Spleen (tissue), 11 donors: ENCODE measurements at regions not wholly inside any gene's neighbourhood (a gene's known extent, or its start where the extent isn't known, plus 50 kb on each side); places are given as distances from the start of the nearest gene placed in this dataset.

Experiments used
- DNase-seq: peaks from one replicate; pipeline ENCODE4 v3.0.0-alpha.2; 2020
- H3K27ac ChIP-seq, 8 donors: fragments of 200-600 bp; sonication (generic) in 7 of 8; 1 replicate in 4 of 8; 2 replicates in 4 of 8; pipeline versions ENCODE4 v1.5.0 to v1.8.0; 2016 to 2021; ENCODE audit warnings: inconsistent platforms in 4 of 8, mild to moderate bottlenecking in 4 of 8, moderate library complexity in 1 of 8
- H3K27me3 ChIP-seq, 7 donors: fragments of 200-600 bp; sonication (generic) in 6 of 7; replicated peaks in 1 of 7; 1 replicate in 4 of 7; 2 replicates in 3 of 7; pipeline versions ENCODE4 v1.5.0 to v1.8.0; 2016 to 2021; ENCODE audit warnings: inconsistent platforms in 3 of 7, mild to moderate bottlenecking in 1 of 7
- H3K36me3 ChIP-seq, 6 donors: fragments of 200-600 bp; sonication (generic) in 5 of 6; 1 replicate in 4 of 6; 2 replicates in 2 of 6; pipeline versions ENCODE4 v1.5.0 to v1.8.0; 2016 to 2021; ENCODE audit warnings: inconsistent platforms in 2 of 6
- H3K4me1 ChIP-seq, 6 donors: fragments of 200-600 bp; sonication (generic) in 5 of 6; 1 replicate in 3 of 6; 2 replicates in 3 of 6; pipeline versions ENCODE4 v1.5.0 to v1.8.0; 2016 to 2021; ENCODE audit warnings: inconsistent platforms in 3 of 6
- H3K4me3 ChIP-seq, 8 donors: fragments of 200-600 bp; sonication (generic) in 7 of 8; 1 replicate in 4 of 8; 2 replicates in 4 of 8; pipeline versions ENCODE4 v1.5.0 to v1.8.0; 2016 to 2021; ENCODE audit warnings: inconsistent platforms in 4 of 8, mild to moderate bottlenecking in 4 of 8, moderate library complexity in 2 of 8
- H3K9me3 ChIP-seq, 8 donors: fragments of 200-600 bp; sonication (generic) in 7 of 8; 1 replicate in 4 of 8; 2 replicates in 4 of 8; pipeline versions ENCODE4 v1.5.0 to v1.8.0; 2016 to 2021; ENCODE audit warnings: inconsistent platforms in 4 of 8
- CTCF ChIP-seq, 11 experiments: fragments of 200-600 bp in 7 of 11; fragments of 450-650 bp in 4 of 11; sonication (generic) in 4 of 11; IDR thresholded peaks in 8 of 11; conservative IDR thresholded peaks in 3 of 11; 1 replicate in 7 of 11; 2 replicates in 4 of 11; pipeline versions ENCODE4 v1.4.0 to v1.8.0; 2016 to 2021; ENCODE audit warnings: antibody characterized with exemption in 11 of 11, inconsistent platforms in 4 of 11, mild to moderate bottlenecking in 1 of 11
- POLR2A ChIP-seq, 3 donors: fragments of 450-650 bp; IDR thresholded peaks; one replicate each; pipeline ENCODE4 v1.5.1; 2017; ENCODE audit warnings: antibody characterized with exemption in 3 of 3, mild to moderate bottlenecking in 1 of 3
- POLR2AphosphoS5 ChIP-seq, 3 donors: sonication (generic); formaldehyde crosslinking; IDR thresholded peaks; one replicate each; pipeline ENCODE4 v1.5.1; 2017; ENCODE audit warnings: antibody characterized with exemption in 3 of 3
- WGBS, 5 donors: extraction: QIAGEN DNeasy Blood & Tissue Kit in 3 of 5; methylation state at CpG; one replicate each; pipeline versions ENCODE4 v1.1.5 to v1.1.7; 2013 to 2018; 5-methylcytosine and 5-hydroxymethylcytosine counted together
- intact Hi-C: fragments of 100-400 bp; cut with DNase I; formaldehyde crosslinking; loops from one replicate; pipeline ENCODE4 v1.15.0; 2023; ENCODE audit warnings: low total_unique reads
- donor health status: healthy with polysubstance abuse.
- donor health status: DM: no; HTN: no; CAD: no; lungs with moderate emphysema.
- donor health status: DM: no; HTN: no; CAD: no.
- donor health status: Bipolar disorder and iron deficiency.
- donor health status: healthy.
- donor health status: DM: no; HTN: no; CAD: no.
- donor health status: DM: yes; HTN: yes; CAD: no.

DNA sequence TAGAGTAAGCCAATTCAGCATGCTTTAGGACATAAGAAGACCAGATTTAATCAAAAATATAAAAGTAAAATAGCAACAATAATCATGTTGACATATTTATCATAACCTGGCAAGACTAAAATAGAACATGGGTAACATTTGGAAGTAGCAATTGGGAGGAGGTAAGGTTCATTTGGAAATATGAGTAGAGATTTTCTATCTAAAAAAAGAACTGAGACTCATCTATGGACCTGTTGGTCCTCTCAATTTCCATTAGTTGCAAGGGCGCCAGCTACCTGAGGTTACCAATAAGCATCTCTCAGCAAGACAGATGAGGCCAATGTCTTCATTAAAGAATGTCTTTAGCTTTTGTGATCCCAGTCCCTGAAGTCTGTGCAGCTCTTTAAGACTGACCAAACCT is 196.0 kb downstream of the IRS1 start:
- TF ChIP-seq POLR2AphosphoS5 (IDR thresholded peaks at IDR 0.05) (no peak), POLR2A (IDR thresholded peaks at IDR 0.05) (no peak), CTCF (IDR thresholded peaks at IDR 0.05 in 8 of 11, conservative IDR thresholded peaks at IDR 0.05 in 3 of 11) (no peak)
- no peak for DNase-seq
- H3K27ac ChIP-seq, result no peak overlapping the region
- intact Hi-C loops, result no loop called here
- H3K36me3 ChIP-seq, result no peaks in the 10 kb centered on the region
- peaks cover 0 to 28% (median 3%) of the 10 kb centered on the region in 7 donors for H3K27me3 ChIP-seq
- no peak overlapping the region for H3K4me3 ChIP-seq
- WGBS, 5 donors, result 83 to 100% (median 96%) methylated on average over 1 of the region's 1 CpG
- no peaks in the 10 kb centered on the region for H3K4me1 ChIP-seq
- H3K9me3 ChIP-seq, result no peaks in the 10 kb centered on the region

DNA sequence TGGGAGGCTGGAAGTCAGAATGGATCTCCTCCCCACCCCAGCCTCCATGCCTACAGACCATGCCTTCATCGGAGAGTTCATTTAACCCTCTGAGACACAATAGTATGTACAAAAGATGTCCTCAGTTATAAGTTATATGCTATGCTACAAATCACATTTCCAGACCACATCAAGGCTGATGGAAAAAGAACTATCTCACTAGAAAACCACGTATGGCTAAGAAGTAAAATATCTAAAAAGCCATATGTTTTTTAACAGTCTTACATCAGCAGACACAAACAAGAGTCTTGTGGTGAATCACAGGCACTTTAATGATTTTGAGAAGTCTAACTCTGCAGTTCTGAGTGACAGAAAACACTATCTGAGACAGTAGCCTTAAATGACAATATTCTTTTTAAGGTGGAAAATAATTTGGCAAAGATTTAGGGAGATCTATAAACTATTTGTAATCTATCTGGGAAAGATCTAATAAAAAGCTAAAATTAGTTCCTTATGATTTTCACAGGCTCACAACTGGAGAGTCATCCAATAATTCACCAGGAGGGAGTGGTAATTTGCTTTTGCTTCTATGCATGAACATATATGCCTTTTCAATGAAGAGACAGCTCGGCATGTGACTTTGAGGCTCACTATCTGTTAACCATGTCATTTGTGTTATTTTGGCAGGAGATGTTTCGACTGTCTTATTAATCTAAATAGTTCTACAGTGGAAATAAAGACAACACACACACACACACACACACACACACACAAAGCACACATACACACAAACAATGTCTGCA is 197.5 kb downstream of the IRS1 start:
- H3K9me3 ChIP-seq, result no peaks in the 10 kb centered on the region
- no peak overlapping the region for H3K4me3 ChIP-seq
- H3K4me1 ChIP-seq, result no peaks in the 10 kb centered on the region
- H3K27ac ChIP-seq, result no peak overlapping the region
- no peak for DNase-seq
- peaks cover 0 to 28% (median 3%) of the 10 kb centered on the region in 7 donors for H3K27me3 ChIP-seq
- WGBS, 5 donors, result 68 to 82% (median 75%) methylated on average over 4 of the region's 4 CpGs
- intact Hi-C loops, result no loop called here
- no peak for TF ChIP-seq POLR2A (IDR thresholded peaks at IDR 0.05)
- TF ChIP-seq POLR2AphosphoS5 (IDR thresholded peaks at IDR 0.05), result no peak
- no peak for TF ChIP-seq CTCF (IDR thresholded peaks at IDR 0.05 in 8 of 11, conservative IDR thresholded peaks at IDR 0.05 in 3 of 11)
- no peaks in the 10 kb centered on the region for H3K36me3 ChIP-seq

DNA sequence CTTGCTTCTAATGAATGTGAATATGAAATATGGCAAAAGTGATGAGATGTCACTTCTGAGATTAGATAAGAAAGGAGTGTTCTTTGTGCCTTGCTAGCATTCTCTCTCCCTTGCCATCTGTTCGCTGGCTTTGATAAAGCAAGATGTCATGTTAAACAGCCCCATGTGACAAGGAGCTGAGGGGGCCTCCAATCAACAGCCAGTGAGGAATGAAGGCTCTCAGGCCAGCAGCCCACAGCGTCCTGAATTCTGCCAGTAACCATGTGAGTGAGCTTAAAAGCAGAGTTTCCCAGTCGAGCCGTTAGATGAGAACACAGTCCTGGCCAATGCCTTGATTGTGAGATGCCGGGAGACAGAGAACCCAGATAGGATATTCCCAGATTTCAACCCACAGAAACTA is 198.8 kb downstream of the IRS1 start:
- DNase-seq, result no peak
- Histone ChIP-seq H3K36me3 (no peaks in the 10 kb centered on the region), H3K9me3 (no peaks in the 10 kb centered on the region), H3K27me3 (peaks cover 0 to 28% (median 3%) of the 10 kb centered on the region in 7 donors), H3K4me3 (no peak overlapping the region), H3K27ac (no peak overlapping the region), H3K4me1 (no peaks in the 10 kb centered on the region)
- no peak for TF ChIP-seq CTCF (IDR thresholded peaks at IDR 0.05 in 8 of 11, conservative IDR thresholded peaks at IDR 0.05 in 3 of 11)
- no peak for TF ChIP-seq POLR2A (IDR thresholded peaks at IDR 0.05)
- no peak for TF ChIP-seq POLR2AphosphoS5 (IDR thresholded peaks at IDR 0.05)
- intact Hi-C loops, result no loop called here
- WGBS, 5 donors, result 74 to 88% (median 80%) methylated on average over 5 of the region's 5 CpGs

GRCh38 chr2:226600184-226600583 is 199.4 kb downstream of the IRS1 start:
- Histone ChIP-seq H3K4me3 (no peak overlapping the region), H3K36me3 (no peaks in the 10 kb centered on the region), H3K27ac (no peak overlapping the region), H3K4me1 (no peaks in the 10 kb centered on the region), H3K27me3 (peaks cover 0 to 28% (median 3%) of the 10 kb centered on the region in 7 donors), H3K9me3 (peaks cover 0 to under 1% (median 0%) of the 10 kb centered on the region in 8 donors)
- WGBS, 5 donors, result 65 to 69% (median 65%) methylated on average over 5 of the region's 5 CpGs
- intact Hi-C loops, result no loop called here
- DNase-seq, result no peak
- TF ChIP-seq POLR2AphosphoS5 (IDR thresholded peaks at IDR 0.05) (no peak), CTCF (IDR thresholded peaks at IDR 0.05 in 8 of 11, conservative IDR thresholded peaks at IDR 0.05 in 3 of 11) (no peak), POLR2A (IDR thresholded peaks at IDR 0.05) (no peak)
